PC-3 (cell line): ENCODE measurements at regions not wholly inside any gene's neighbourhood (a gene's known extent, or its start where the extent isn't known, plus 50 kb on each side); places are given as distances from the start of the nearest gene placed in this dataset.

Experiments used
- ATAC-seq: fragments of 200-7000 bp; cut with Tn5 transposase; 2 replicates; pipeline ENCODE4 v1.9.1; 2020; ENCODE audit warnings: mild to moderate bottlenecking, moderate library complexity
- BruUV-seq: library from RNA; stranded (reverse); fragments of 400-500 nt; replicated peaks from 2 replicates; lab custom pipeline; 2021; lab: Mats Ljungman, UMichigan
- CTCF ChIA-PET: fragments of 300-600 bp; sonication (Branson Sonifier 250); formaldehyde crosslinking; loops from one replicate; lab custom pipeline; 2022; ENCODE audit warnings: antibody characterized with exemption; lab: Charles Lee
- POLR2A ChIA-PET: fragments of 300-600 bp; sonication (Branson Sonifier 250); formaldehyde crosslinking; loops from one replicate; lab custom pipeline; 2022; ENCODE audit warnings: antibody characterized with exemption; ENCODE audit not compliant: unreplicated experiment; lab: Charles Lee
- DNase-seq: peaks from one replicate; pipeline ENCODE4 v3.0.0-alpha.2; 2015
- H2AFZ ChIP-seq: fragments of 300-600 bp; sonication (generic); 2 replicates; pipeline ENCODE4 v1.6.0; 2016; ENCODE audit warnings: antibody characterized with exemption, low read length
- H3F3A ChIP-seq: fragments of 300-600 bp; sonication (generic); one replicate; pipeline ENCODE4 v1.6.0; 2017; ENCODE audit warnings: antibody characterized with exemption, low read length, control low read depth, mild to moderate bottlenecking; ENCODE audit not compliant: unreplicated experiment
- H3K27ac ChIP-seq: fragments of 300-600 bp; sonication (generic); 2 replicates; pipeline ENCODE4 v1.5.1; 2016; ENCODE audit warnings: mild to moderate bottlenecking, low read length
- H3K27me3 ChIP-seq: fragments of 300-600 bp; sonication (generic); 2 replicates; pipeline ENCODE4 v1.6.1; 2016; ENCODE audit warnings: low read length, mixed read lengths
- H3K36me3 ChIP-seq: fragments of 300-600 bp; sonication (generic); 2 replicates; pipeline ENCODE4 v1.6.1; 2016; ENCODE audit warnings: low read depth, mixed run types, low read length, mixed read lengths
- H3K4me1 ChIP-seq: fragments of 300-600 bp; sonication (generic); 2 replicates; pipeline ENCODE4 v1.5.1; 2016; ENCODE audit warnings: low read length; ENCODE audit not compliant: insufficient read depth
- H3K4me2 ChIP-seq: fragments of 300-600 bp; sonication (generic); 2 replicates; pipeline ENCODE4 v1.6.0; 2016; ENCODE audit warnings: low read length
- H3K4me3 ChIP-seq: fragments of 300-600 bp; sonication (generic); 2 replicates; pipeline ENCODE4 v1.5.1; 2016; ENCODE audit warnings: mild to moderate bottlenecking, low read length, mixed read lengths
- H3K79me2 ChIP-seq: fragments of 300-600 bp; sonication (generic); 2 replicates; pipeline ENCODE4 v1.6.1; 2017; ENCODE audit warnings: low read length, mixed read lengths
- H3K9ac ChIP-seq: fragments of 300-600 bp; sonication (generic); 2 replicates; pipeline ENCODE4 v1.6.0; 2016; ENCODE audit warnings: mild to moderate bottlenecking, low read length
- H3K9me2 ChIP-seq: fragments of 300-600 bp; sonication (generic); replicated peaks from 2 replicates; pipeline ENCODE4 v1.6.1; 2016; ENCODE audit warnings: mixed run types, low read length, mixed read lengths
- H3K9me3 ChIP-seq: fragments of 300-600 bp; sonication (generic); 2 replicates; pipeline ENCODE4 v1.6.1; 2016; ENCODE audit warnings: low read length, mixed read lengths
- H4K20me1 ChIP-seq: fragments of 300-600 bp; sonication (generic); 2 replicates; pipeline ENCODE4 v1.6.1; 2016; ENCODE audit warnings: low read length, mixed read lengths
- CTCF ChIP-seq: fragments of 300-600 bp; sonication (generic); conservative IDR thresholded peaks from 2 replicates; pipeline ENCODE4 v1.5.1; 2017; ENCODE audit warnings: antibody characterized with exemption, low read depth, mild to moderate bottlenecking, low read length
- EZH2 ChIP-seq: fragments of 300-600 bp; sonication (generic); IDR thresholded peaks from one replicate; pipeline ENCODE4 v1.6.1; 2017; ENCODE audit warnings: antibody characterized with exemption, mild to moderate bottlenecking, low read length; ENCODE audit not compliant: unreplicated experiment
- EZH2phosphoT487 ChIP-seq: fragments of 300-600 bp; sonication (generic); IDR thresholded peaks from 2 replicates; pipeline ENCODE4 v1.6.1; 2018; ENCODE audit warnings: mild to moderate bottlenecking, antibody characterized with exemption, low read length, borderline replicate concordance
- intact Hi-C: fragments of 100-400 bp; cut with micrococcal nuclease; formaldehyde crosslinking; loops from 2 replicates; pipeline ENCODE4 v1.9.0; 2023

GRCh38 chr7:41153268-41153667, 549.6 kb downstream of the INHBA start:
- Histone ChIP-seq H3K9me2 (no peaks in the 10 kb centered on the region), H3K36me3 (no peaks in the 10 kb centered on the region), H3K4me2 (no peak overlapping the region), H3K9me3 (no peaks in the 10 kb centered on the region), H3K27ac (no peak overlapping the region), H3K27me3 (no peaks in the 10 kb centered on the region), H3K4me3 (no peak overlapping the region), H2AFZ (no peak overlapping the region), H3K9ac (no peak overlapping the region), H3K4me1 (peaks cover 22% of the 10 kb centered on the region), H3K79me2 (no peaks in the 10 kb centered on the region), H3F3A (peaks cover 6% of the 10 kb centered on the region), H4K20me1 (no peaks in the 10 kb centered on the region)
- ChIA-PET CTCF (no interaction called here), POLR2A (no interaction called here)
- intact Hi-C loops = no loop called here
- no TSS peak for BruUV-seq
- ATAC-seq = no peak
- TF ChIP-seq EZH2phosphoT487 (no peak), CTCF (no peak), EZH2 (no peak)
- no peak for DNase-seq

GRCh38 chr7:41152179-41152678, 550.7 kb downstream of the INHBA start:
- no peak overlapping the region for H3K9ac ChIP-seq
- no peaks in the 10 kb centered on the region for H3K9me2 ChIP-seq
- H3K27me3 ChIP-seq = no peaks in the 10 kb centered on the region
- intact Hi-C loops = no loop called here
- ATAC-seq = no peak
- no peaks in the 10 kb centered on the region for H4K20me1 ChIP-seq
- H3K79me2 ChIP-seq = no peaks in the 10 kb centered on the region
- H3K9me3 ChIP-seq = no peaks in the 10 kb centered on the region
- no peak overlapping the region for H3K27ac ChIP-seq
- no peak for DNase-seq
- no peak overlapping the region for H2AFZ ChIP-seq
- no peak overlapping the region for H3K4me2 ChIP-seq
- no peaks in the 10 kb centered on the region for H3K36me3 ChIP-seq
- H3K4me1 ChIP-seq = peaks cover 33% of the 10 kb centered on the region
- no peak for TF ChIP-seq CTCF
- no peak for TF ChIP-seq EZH2phosphoT487
- TF ChIP-seq EZH2 = no peak
- peaks cover 6% of the 10 kb centered on the region for H3F3A ChIP-seq
- BruUV-seq = no TSS peak
- ChIA-PET POLR2A (no interaction called here), CTCF (no interaction called here)
- no peak overlapping the region for H3K4me3 ChIP-seq

- intact Hi-C loops = loop anchor here (2.0 kb wide), 2 partner anchors 73 to 103 kb away; no protein-coding TSS in a partner anchor
These were observed 553.3 kb downstream of the INHBA start for GRCh38 chr7:41149576-41149975.

More at GRCh38 chr7:41149576-41149975, 553.3 kb downstream of the INHBA start:
- H3K79me2 ChIP-seq = no peaks in the 10 kb centered on the region
- ChIA-PET CTCF (interaction anchor here (0.6 kb wide), 1 partner anchor 242 kb away, joined by 3 read pairs; no protein-coding TSS in a partner anchor), POLR2A (no interaction called here)
- no peaks in the 10 kb centered on the region for H3K27me3 ChIP-seq
- H3K4me3 ChIP-seq = no peak overlapping the region
- ATAC-seq (no peak), DNase-seq (no peak)
- H3K4me2 ChIP-seq = no peak overlapping the region
- H3K36me3 ChIP-seq = no peaks in the 10 kb centered on the region
- no TSS peak for BruUV-seq
- H4K20me1 ChIP-seq = no peaks in the 10 kb centered on the region
- TF ChIP-seq CTCF (no peak), EZH2 (no peak), EZH2phosphoT487 (no peak)
- peak overlapping the region; percentile 99 for H3K27ac ChIP-seq
- peaks cover 47% of the 10 kb centered on the region for H3K4me1 ChIP-seq
- no peaks in the 10 kb centered on the region for H3K9me3 ChIP-seq
- H3F3A ChIP-seq = peaks cover 6% of the 10 kb centered on the region
- peak overlapping the region; percentile 82 for H3K9ac ChIP-seq
- H3K9me2 ChIP-seq = no peaks in the 10 kb centered on the region
- H2AFZ ChIP-seq = no peak overlapping the region
